ENCODE measurements at regions not wholly inside any gene's neighbourhood (a gene's known extent, or its start where the extent isn't known, plus 50 kb on each side); places are given as distances from the start of the nearest gene placed in this dataset.

- Histone ChIP-seq H3K27ac (ENCODE audit: low read length) (no peak overlapping the region), H2AFZ (ENCODE audit: low read depth, low read length) (no peak overlapping the region), H3K4me2 (ENCODE audit: low read length) (no peak overlapping the region), H3K4me3 (ENCODE audit: low read length) (no peak overlapping the region), H3K79me2 (replicated peaks; ENCODE audit: insufficient read depth, low read length) (no peaks in the 10 kb centered on the region), H3K9me2 (ENCODE audit: insufficient read depth, low read length) (no peaks in the 10 kb centered on the region), H3K9ac (ENCODE audit: low read length) (no peak overlapping the region), H3K36me3 (ENCODE audit: insufficient read depth, low read length) (no peaks in the 10 kb centered on the region), H4K20me1 (ENCODE audit: insufficient read depth) (no peaks in the 10 kb centered on the region), H3K27me3 (ENCODE audit: insufficient read depth, low read depth, low read length) (no peaks in the 10 kb centered on the region), H3K9me3 (ENCODE audit: low read length) (no peaks in the 10 kb centered on the region), H3F3A (ENCODE audit: insufficient read depth, low read length, poor library complexity, severe bottlenecking) (peaks cover 5% of the 10 kb centered on the region)
- TF ChIP-seq EP300 (conservative IDR thresholded peaks at IDR 0.05; ENCODE audit: poor library complexity, severe bottlenecking) (no peak), SMC3 (conservative IDR thresholded peaks at IDR 0.05; ENCODE audit: poor library complexity) (no peak), TAF1 (IDR thresholded peaks at IDR 0.05; ENCODE audit: low read depth) (no peak), RAD21 (conservative IDR thresholded peaks at IDR 0.05) (no peak), MXI1 (conservative IDR thresholded peaks at IDR 0.05; ENCODE audit: poor library complexity, severe bottlenecking) (no peak), CTCF (IDR thresholded peaks at IDR 0.05; ENCODE audit: poor library complexity, severe bottlenecking) (no peak)
- TF ChIP-seq, protein P1, sequence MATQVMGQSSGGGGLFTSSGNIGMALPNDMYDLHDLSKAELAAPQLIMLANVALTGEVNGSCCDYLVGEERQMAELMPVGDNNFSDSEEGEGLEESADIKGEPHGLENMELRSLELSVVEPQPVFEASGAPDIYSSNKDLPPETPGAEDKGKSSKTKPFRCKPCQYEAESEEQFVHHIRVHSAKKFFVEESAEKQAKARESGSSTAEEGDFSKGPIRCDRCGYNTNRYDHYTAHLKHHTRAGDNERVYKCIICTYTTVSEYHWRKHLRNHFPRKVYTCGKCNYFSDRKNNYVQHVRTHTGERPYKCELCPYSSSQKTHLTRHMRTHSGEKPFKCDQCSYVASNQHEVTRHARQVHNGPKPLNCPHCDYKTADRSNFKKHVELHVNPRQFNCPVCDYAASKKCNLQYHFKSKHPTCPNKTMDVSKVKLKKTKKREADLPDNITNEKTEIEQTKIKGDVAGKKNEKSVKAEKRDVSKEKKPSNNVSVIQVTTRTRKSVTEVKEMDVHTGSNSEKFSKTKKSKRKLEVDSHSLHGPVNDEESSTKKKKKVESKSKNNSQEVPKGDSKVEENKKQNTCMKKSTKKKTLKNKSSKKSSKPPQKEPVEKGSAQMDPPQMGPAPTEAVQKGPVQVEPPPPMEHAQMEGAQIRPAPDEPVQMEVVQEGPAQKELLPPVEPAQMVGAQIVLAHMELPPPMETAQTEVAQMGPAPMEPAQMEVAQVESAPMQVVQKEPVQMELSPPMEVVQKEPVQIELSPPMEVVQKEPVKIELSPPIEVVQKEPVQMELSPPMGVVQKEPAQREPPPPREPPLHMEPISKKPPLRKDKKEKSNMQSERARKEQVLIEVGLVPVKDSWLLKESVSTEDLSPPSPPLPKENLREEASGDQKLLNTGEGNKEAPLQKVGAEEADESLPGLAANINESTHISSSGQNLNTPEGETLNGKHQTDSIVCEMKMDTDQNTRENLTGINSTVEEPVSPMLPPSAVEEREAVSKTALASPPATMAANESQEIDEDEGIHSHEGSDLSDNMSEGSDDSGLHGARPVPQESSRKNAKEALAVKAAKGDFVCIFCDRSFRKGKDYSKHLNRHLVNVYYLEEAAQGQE (IDR thresholded peaks at IDR 0.05; ENCODE audit: borderline replicate concordance) = no peak
These were observed 224.6 kb downstream of the SPRY1 start for GRCh38 chr4:123621072-123621705.

- H3K36me3 ChIP-seq (ENCODE audit: insufficient read depth, low read length) = no peaks in the 10 kb centered on the region
- no peaks in the 10 kb centered on the region for H3K9me2 ChIP-seq (ENCODE audit: insufficient read depth, low read length)
- H2AFZ ChIP-seq (ENCODE audit: low read depth, low read length) = no peak overlapping the region
- H3K9ac ChIP-seq (ENCODE audit: low read length) = no peak overlapping the region
- TF ChIP-seq MXI1 (conservative IDR thresholded peaks at IDR 0.05; ENCODE audit: poor library complexity, severe bottlenecking) (no peak), POLR2AphosphoS5 (IDR thresholded peaks at IDR 0.05) (no peak), RAD21 (conservative IDR thresholded peaks at IDR 0.05) (no peak), EP300 (conservative IDR thresholded peaks at IDR 0.05; ENCODE audit: poor library complexity, severe bottlenecking) (no peak), SMC3 (conservative IDR thresholded peaks at IDR 0.05; ENCODE audit: poor library complexity) (no peak), EZH2 (IDR thresholded peaks at IDR 0.05; ENCODE audit: borderline replicate concordance, insufficient read depth, low read length, poor library complexity, severe bottlenecking) (no peak), CTCF (IDR thresholded peaks at IDR 0.05; ENCODE audit: poor library complexity, severe bottlenecking) (no peak), TAF1 (IDR thresholded peaks at IDR 0.05; ENCODE audit: low read depth) (no peak)
- TF ChIP-seq, protein P1 (IDR thresholded peaks at IDR 0.05; ENCODE audit: borderline replicate concordance) = no peak
- H3K27me3 ChIP-seq (ENCODE audit: insufficient read depth, low read depth, low read length) = no peaks in the 10 kb centered on the region
- H3K4me2 ChIP-seq (ENCODE audit: low read length) = no peak overlapping the region
- H3F3A ChIP-seq (ENCODE audit: insufficient read depth, low read length, poor library complexity, severe bottlenecking) = no peaks in the 10 kb centered on the region
- H3K79me2 ChIP-seq (replicated peaks; ENCODE audit: insufficient read depth, low read length) = no peaks in the 10 kb centered on the region
- H3K4me3 ChIP-seq (ENCODE audit: low read length) = no peak overlapping the region
- no peaks in the 10 kb centered on the region for H4K20me1 ChIP-seq (ENCODE audit: insufficient read depth)
- no peak overlapping the region for H3K27ac ChIP-seq (ENCODE audit: low read length)
- no peaks in the 10 kb centered on the region for H3K9me3 ChIP-seq (ENCODE audit: low read length)
These were observed 226.0 kb downstream of the SPRY1 start for GRCh38 chr4:123622572-123622971.

Measured in neural cell (in vitro differentiated cells).